Heart right ventricle (tissue), 16 donors: ENCODE measurements at regions not wholly inside any gene's neighbourhood (a gene's known extent, or its start where the extent isn't known, plus 50 kb on each side); places are given as distances from the start of the nearest gene placed in this dataset.
A peak's percentile ranks its signal among the peaks of the same experiment; 100 is the strongest.

Source experiments
- ATAC-seq, 8 donors: fragments of 200-7000 bp; cut with Tn5 transposase; one replicate each; pipeline ENCODE4 v1.9.1; 2020; ENCODE audit warnings: mild to moderate bottlenecking in 8 of 8, moderate library complexity in 8 of 8, moderate number of reproducible peaks in 1 of 8
- DNase-seq, 2 donors: peaks; one replicate each; pipeline ENCODE4 v3.0.0-alpha.2; 2020
- H3K27ac ChIP-seq, 10 donors: fragments of 200-600 bp; sonication (generic) in 2 of 10; one replicate each; pipeline versions ENCODE4 v1.5.0 to v1.8.0; 2020 to 2022; ENCODE audit warnings: mild to moderate bottlenecking in 3 of 10
- H3K27me3 ChIP-seq, 7 donors: fragments of 200-600 bp; one replicate each; pipeline ENCODE4 v1.8.0; 2021 to 2022; ENCODE audit warnings: mild to moderate bottlenecking in 2 of 7
- H3K36me3 ChIP-seq, 9 donors: fragments of 200-600 bp; sonication (generic) in 1 of 9; one replicate each; pipeline versions ENCODE4 v1.5.0 to v1.8.0; 2020 to 2022; ENCODE audit warnings: mild to moderate bottlenecking in 2 of 9
- H3K4me1 ChIP-seq, 9 donors: fragments of 200-600 bp; sonication (generic) in 1 of 9; one replicate each; pipeline versions ENCODE4 v1.5.0 to v1.8.0; 2020 to 2022; ENCODE audit warnings: mild to moderate bottlenecking in 4 of 9
- H3K4me3 ChIP-seq, 10 donors: fragments of 200-600 bp; sonication (generic) in 2 of 10; one replicate each; pipeline versions ENCODE4 v1.5.0 to v1.8.0; 2020 to 2022; ENCODE audit warnings: mild to moderate bottlenecking in 7 of 10, moderate library complexity in 2 of 10
- H3K9me3 ChIP-seq, 11 donors: fragments of 200-600 bp in 10 of 11; sonication (generic) in 2 of 11; one replicate each; pipeline versions ENCODE4 v1.5.0 to v1.8.0; 2013 to 2022; ENCODE audit warnings: mild to moderate bottlenecking in 2 of 11, control low read depth in 1 of 11, moderate library complexity in 1 of 11
- CTCF ChIP-seq, 9 donors: fragments of 200-600 bp; sonication (generic) in 2 of 9; IDR thresholded peaks; one replicate each; pipeline versions ENCODE4 v1.5.0 to v1.8.0; 2021 to 2022; ENCODE audit warnings: antibody characterized with exemption in 9 of 9, mild to moderate bottlenecking in 5 of 9, moderate library complexity in 1 of 9
- WGBS, 2 donors: extraction: QIAGEN DNeasy Blood & Tissue Kit; methylation state at CpG; one replicate each; pipeline ENCODE4 v1.1.7; 2013; ENCODE audit warnings: inconsistent platforms in 1 of 2; 5-methylcytosine and 5-hydroxymethylcytosine counted together
- intact Hi-C, 10 donors: fragments of 100-400 bp; cut with DNase I; formaldehyde crosslinking; loops; one replicate each; pipeline versions ENCODE4 v1.11.1 to v1.14.2; 2022
- donor health status: Arrhythmogenic right ventricular cardiomyopathy.
- donor health status: ischemic (EF 13 %, LVEDD 7.1; RV severe dilation, severe dysfunction).
- donor health status: healthy with polysubstance abuse.
- donor health status: DM: no; HTN: yes; CAD: no.
- donor health status: DM: no; HTN: no; CAD: no.
- donor health status: ischemic (EF 25% LVEDD 6.9; RV normal size, moderate dysfunction).
- donor health status: ischemic (EF 25% LVEDD 5.7; RV mildly dilated, moderate dysfunction).
- donor health status: healthy.
- donor health status: DM: yes; HTN: yes; CAD: no.
- donor health status: Ischemic cardiomyopathy.
- donor health status: ischemic (EF 35%, LVEDD 5.7; RV mildly dilated, moderate dysfunction).
- donor health status: nonischemic (EF 11% LVEDD 7.7; RV severe dilation, severe dysfunction).
- donor health status: DM: yes; HTN: yes; CAD: no.
- donor health status: PGD.
- donor health status: ischemic (EF 29% LVEDD 5.4; RV normal size, mild dysfunction).
- donor health status: nonischemic (EF 23%, LVEDD 6.1; RV moderate dilation, normal function).

- no peak for DNase-seq
- TF ChIP-seq CTCF (IDR thresholded peaks at IDR 0.05) = no peak
- Histone ChIP-seq H3K27me3 (no peaks in the 10 kb centered on the region), H3K9me3 (no peaks in the 10 kb centered on the region), H3K4me1 (peaks cover 0 to 15% (median 0%) of the 10 kb centered on the region in 9 donors), H3K27ac (peak overlapping the region in 4 of 10 donors; percentile 30 to 73 (median 54)), H3K4me3 (no peak overlapping the region), H3K36me3 (no peaks in the 10 kb centered on the region)
- peak in 7 of 8 donors; percentile 25 to 94 (median 61) for ATAC-seq
- WGBS, 2 donors = 23 to 42% methylated on average over 2 of the region's 2 CpGs
- intact Hi-C loops = loop anchor here in 3 of 10 donors (5.0 kb wide), 3 partner anchors 73 to 347 kb away; partner anchors contain the start of gene DKK1 (in 1 of the 3)
These were observed 118.4 kb downstream of the MBL2 start for GRCh38 chr10:52654201-52654600.

GRCh38 chr10:52658112-52658511 lies 114.5 kb downstream of the MBL2 start:
- TF ChIP-seq CTCF (IDR thresholded peaks at IDR 0.05) = no peak
- no peak overlapping the region for H3K4me3 ChIP-seq
- no peaks in the 10 kb centered on the region for H3K27me3 ChIP-seq
- H3K4me1 ChIP-seq = peaks cover 0 to 7% (median 0%) of the 10 kb centered on the region in 9 donors
- DNase-seq (no peak), ATAC-seq (no peak)
- H3K27ac ChIP-seq = no peak overlapping the region
- H3K9me3 ChIP-seq = no peaks in the 10 kb centered on the region
- H3K36me3 ChIP-seq = no peaks in the 10 kb centered on the region
- WGBS, 2 donors = 43 to 44% methylated on average over 3 of the region's 3 CpGs
- intact Hi-C loops = no loop called here

GRCh38 chr10:52659085-52659484 lies 113.5 kb downstream of the MBL2 start:
- Histone ChIP-seq H3K36me3 (no peaks in the 10 kb centered on the region), H3K9me3 (peaks cover 0 to 8% (median 0%) of the 10 kb centered on the region in 11 donors), H3K27me3 (no peaks in the 10 kb centered on the region), H3K27ac (no peak overlapping the region), H3K4me3 (no peak overlapping the region), H3K4me1 (peaks cover 0 to under 1% (median 0%) of the 10 kb centered on the region in 9 donors)
- ATAC-seq (no peak), DNase-seq (no peak)
- intact Hi-C loops = no loop called here
- 21 to 57% methylated on average over 1 of the region's 1 CpG for WGBS, 2 donors
- TF ChIP-seq CTCF (IDR thresholded peaks at IDR 0.05) = no peak

- no peak overlapping the region for H3K27ac ChIP-seq
- DNase-seq (no peak), ATAC-seq (no peak)
- no peak for TF ChIP-seq CTCF (IDR thresholded peaks at IDR 0.05)
- H3K4me3 ChIP-seq = no peak overlapping the region
- H3K27me3 ChIP-seq = no peaks in the 10 kb centered on the region
- no peaks in the 10 kb centered on the region for H3K4me1 ChIP-seq
- 50 to 51% methylated on average over 1 of the region's 1 CpG for WGBS, 2 donors
- intact Hi-C loops = no loop called here
- H3K9me3 ChIP-seq = peaks cover 0 to 33% (median 3%) of the 10 kb centered on the region in 11 donors
- no peaks in the 10 kb centered on the region for H3K36me3 ChIP-seq
These were observed 110.3 kb downstream of the MBL2 start for GRCh38 chr10:52662256-52662655.
